HCEC 1CT (cell line): ENCODE measurements at regions not wholly inside any gene's neighbourhood (a gene's known extent, or its start where the extent isn't known, plus 50 kb on each side); places are given as distances from the start of the nearest gene placed in this dataset.

Source experiments
- DNase-seq: peaks from one replicate; pipeline ENCODE4 v3.0.0-alpha.2; 2017

DNA sequence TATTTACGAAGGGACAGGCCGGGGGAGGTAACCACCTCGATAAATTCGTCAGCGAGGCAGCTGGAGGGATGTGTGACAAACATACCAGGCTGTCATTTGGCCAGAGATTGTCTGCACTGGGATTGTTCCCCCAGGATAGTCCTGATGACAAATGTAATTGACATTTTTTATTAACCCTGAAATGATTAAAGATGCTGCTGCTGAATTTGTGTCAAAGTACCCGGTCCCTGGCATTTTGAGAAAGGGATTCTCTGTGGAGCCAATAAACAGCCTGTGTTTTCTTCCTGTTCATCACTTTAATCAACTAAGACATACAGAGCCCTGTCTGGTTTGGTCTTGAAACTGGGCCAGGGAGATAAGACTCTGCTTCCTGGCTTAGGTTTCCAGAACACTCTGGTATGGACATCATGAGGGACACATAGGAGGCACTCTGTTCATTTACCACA, 117.6 kb downstream of the SLC25A47 start:
- DNase-seq, result no peak

DNA sequence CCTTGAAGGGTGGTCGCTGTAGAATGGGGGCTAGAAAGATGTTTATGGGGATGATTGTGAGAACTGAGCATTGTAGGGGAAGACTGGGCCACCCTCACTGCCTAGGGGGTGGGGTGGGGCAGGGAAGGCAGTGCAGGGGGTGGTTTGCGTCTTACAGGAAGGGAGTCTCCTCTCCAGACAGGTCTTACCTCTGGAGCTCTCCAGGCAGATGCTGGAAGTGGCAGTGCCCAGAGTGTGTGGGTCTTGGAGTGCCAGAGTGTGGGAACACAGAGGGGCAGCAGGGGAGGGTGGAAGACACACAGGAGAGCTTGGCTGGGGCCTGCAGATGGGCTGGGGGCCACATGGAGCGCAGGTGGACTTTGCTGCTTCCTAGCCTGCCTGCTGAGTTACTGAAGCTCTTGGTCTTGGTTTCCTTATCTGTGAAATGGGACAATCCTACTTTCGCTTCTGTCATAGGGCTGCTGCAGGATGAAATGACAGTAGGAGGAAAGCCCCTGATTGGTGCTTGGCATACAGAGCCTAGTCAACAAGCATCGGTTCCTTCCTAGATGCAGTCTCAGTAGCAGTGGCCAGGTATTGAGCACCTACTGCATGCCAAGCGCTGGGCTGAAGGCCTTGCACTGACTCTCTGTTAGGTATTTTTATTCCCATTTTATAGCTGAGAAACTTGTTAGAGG, 118.3 kb downstream of the SLC25A47 start:
- DNase-seq, result no peak

DNA sequence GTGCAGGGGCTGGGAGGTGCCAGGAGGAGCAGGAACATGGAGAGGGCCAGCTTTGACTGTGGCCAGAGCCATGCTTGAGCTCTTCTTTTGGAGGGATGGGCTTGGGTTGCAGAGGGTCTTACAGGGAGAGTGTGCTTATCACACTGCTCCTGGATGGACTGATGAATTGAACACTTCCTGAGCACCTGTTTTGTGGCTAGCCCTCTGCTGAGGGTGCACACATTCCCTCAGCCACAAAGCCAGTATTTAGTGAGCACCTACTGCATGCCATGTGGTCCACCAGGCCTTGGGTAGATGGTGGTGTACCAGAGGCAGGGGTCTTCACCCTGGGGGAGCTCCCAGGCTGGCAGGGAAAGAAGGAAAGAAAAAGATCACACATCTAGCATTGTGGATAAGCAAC, 118.9 kb downstream of the SLC25A47 start:
- no peak for DNase-seq

DNA sequence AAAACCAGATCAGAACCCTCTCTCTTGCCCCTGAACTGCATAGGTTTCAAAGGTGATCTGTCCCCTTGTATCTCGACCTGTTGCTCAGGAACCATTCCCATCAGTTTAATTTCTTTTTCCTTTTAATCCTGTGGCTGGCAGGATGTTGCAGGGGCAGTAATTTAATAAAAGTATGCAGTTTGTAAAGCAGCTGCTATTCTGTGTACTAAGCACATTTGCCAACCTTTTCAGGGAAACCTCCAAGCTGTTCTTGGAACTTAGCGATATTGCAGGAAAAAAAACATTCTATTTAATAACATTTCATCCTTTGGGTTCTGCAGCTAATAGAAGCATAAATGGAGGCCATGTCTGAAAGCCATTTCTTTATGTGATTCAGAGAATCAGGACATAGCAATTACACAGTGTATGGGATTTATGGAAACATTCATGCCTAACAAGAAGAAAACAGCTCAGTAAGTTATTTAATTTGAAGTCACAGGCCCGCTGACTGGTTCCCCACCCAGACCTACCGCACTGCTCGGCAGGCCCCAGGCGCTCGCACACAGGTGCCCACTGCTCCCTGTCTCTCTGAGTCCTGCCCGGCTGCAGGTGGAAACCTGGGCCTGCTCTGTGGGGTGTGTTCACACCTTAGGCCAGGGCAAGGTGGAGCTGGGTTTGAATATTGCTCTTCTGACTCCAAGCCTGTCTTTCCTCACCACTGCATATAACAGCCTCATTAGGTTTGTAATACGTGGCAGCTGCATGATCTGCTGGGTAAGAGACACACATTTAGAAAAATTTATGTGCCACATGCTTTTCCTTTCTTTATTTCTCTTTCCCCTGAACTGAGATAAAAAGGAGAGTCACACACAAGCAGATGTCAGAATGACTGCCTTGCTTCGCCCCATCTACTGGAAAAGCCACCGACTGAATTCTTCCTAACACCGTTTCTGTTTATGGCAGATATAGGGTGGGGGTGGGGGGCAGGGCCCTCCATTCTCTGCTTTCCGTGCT, 119.7 kb downstream of the SLC25A47 start:
- DNase-seq, result no peak

DNA sequence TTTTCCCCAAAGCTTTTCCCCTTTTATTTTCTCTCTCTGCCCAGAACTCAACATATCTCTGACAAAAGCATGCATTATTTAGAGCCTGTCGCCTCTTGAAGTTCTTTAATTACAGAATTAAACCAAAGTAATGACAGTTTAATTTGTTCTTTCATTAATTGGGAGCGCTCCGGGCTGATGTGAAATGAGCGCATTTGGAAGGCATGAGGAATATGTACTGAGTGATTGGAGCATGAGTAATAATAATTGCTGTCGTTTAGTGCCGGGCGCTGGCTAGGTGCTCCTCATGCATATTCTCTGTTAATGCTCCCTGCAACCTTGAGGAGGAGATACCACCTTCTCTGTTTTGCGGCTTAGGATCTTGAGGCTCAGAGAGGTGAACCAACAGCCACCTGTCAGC, 120.5 kb downstream of the SLC25A47 start:
- peak; percentile 52 for DNase-seq

DNA sequence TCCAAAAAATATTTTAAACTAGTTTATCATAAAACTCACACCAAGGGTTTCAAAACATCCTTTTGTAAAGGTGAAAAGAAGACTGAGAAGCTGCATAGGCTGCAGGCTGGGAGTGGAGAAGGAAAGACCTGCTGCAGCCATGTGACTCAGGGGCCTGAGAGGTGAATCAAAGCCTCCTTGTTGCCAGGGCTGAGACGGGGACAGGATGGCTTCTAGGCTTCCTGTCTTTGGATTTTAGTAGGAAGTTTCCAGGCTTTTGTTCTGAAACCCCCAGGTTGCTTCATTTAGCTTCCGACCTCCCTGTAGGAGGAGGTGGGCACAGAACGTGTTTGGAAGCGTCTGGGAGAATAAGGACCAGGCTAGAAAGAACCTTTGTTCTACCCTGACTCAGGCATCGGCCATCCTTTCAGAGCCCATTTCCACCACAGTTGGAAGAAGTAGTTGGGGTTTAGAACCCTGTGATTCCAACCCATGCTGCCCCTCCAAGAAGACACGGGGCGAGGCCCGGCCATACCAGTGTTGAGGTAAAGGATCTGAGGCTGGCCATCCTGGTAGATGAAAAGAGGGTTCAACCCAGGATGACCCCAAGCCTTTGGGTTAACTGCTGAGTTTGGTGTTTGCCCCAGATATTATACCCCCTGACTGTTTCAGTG, 122.4 kb downstream of the SLC25A47 start:
- no peak for DNase-seq

DNA sequence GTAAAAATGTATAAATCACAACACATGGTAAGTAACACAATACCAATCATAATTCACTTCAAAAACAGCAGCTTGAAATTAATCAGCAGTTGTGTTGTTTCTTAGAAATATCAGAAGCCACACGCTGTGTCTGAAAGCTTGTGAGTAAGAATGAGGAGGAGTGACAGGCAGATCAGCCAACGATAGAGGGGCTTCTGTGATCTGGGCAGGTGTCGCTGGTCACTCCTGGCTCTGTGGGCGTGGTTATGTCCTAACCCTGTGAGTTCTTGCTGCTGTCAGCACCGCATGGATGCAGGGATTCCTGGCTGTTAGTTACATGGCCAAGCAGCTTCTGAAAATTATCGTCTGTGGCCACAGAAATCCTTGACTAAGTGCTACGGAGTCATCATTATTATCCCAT, 123.4 kb downstream of the SLC25A47 start:
- DNase-seq, result no peak

DNA sequence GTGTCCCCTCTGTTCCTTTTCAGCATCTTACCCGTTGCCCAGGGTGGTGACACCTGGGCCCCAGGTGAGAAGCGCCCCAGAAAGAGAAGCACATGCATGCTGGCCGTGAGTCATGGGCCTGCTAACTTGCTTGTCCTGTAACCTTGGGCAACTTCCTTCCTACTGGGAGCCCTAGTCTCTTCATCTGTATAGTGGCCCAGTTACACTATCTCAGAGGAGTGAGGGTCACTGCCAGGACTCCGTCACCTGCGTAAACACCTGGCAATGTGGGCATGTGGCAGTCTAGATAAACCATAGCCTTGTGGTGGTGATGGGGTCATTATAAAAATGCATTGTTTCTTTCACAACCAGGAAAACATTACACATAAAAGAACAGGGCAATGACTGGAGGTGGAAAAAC, 125.2 kb downstream of the SLC25A47 start:
- no peak for DNase-seq

DNA sequence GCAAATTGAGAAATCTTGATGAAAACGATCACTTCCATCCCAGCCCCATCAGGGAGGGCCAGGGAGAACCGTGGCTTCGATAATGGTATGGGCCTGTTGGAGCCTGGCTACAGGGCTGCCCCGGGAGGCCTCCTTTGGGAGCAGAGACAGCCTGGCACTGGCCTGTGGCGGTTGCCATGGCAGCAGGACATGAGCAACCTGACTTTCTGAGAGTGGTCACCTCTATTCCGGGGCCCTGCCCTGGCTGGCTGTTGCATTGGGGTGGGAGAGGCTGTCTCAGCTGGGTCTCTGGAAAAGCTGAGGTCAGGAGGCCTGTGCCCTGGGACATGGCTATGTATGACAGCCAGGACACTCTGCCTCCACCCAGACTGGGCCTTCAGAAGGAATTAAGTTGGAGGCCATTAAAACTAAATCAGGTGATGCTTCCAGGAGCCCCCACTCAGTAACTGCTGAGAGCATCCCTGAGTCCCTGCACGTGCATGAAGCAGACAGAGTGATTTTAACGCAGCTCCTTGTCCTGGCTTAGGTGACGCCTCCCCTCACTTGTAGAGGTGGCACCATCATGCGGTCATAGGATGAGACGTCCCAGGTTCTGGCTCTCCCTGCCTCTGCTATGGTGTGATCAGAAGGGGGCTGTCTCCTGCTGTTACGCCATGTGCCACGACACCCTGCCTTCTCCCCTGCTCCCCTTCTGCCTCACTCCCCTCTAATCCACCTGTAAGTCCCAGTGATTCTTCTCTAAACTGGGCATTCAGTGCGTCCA, 126.3 kb downstream of the SLC25A47 start:
- no peak for DNase-seq

DNA sequence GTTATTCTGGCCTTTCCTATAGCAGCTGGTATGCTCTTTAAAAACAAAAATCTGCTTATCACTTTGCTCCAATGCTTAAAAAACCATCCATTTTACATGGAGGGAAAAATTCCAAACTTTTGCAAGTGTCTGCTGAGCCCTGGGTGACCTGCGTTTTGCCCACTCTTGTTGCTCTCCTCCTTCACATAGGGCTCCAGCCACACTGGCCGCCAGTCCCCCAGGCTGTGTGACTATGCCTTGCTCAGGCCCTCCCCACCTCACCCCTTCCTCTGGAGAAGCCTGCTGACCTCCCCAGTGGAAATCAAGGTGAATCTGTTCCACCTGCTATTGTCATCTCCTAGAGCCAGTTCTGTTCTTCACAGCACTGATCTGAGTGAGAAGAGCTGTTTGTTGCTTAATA, 126.9 kb downstream of the SLC25A47 start:
- DNase-seq, result no peak

DNA sequence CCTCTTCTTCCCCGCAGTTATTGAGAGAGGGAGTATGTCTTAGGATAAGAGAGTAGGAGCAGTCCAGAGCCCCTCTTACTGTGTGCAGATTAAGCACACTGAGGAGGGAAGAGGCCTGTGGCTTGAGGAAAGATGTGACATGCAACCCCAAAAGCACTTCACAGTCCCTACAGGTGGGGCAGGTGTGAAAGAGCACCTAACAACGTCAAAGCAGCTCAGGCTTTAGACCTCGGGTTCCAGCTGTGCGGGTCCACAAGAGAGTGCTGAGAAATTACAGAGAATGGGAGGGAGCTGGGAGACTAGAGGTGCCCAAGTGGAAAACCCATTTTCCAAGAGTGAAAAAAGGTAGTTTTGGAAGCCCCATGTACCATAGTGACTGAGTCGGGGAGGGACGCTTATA, 127.6 kb downstream of the SLC25A47 start:
- no peak for DNase-seq

DNA sequence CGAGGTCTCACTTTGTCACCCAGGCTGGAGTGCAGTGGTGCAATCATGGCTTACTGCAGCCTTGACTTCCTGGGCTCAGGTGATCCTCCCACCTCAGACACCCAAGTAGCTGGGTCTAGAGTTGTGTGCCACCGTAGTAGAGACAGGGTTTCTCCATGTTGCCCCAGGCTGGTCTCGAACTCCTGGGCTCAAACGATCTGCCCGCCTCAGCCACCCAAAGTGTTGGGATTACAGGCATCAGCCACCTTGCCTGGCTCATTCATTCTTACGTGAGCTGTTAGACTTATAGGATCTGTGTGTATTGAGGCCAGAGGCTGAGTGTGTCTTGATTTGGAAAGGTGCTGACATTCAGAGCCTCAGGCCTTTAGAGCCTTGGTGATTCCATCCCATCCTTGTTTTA, 128.1 kb downstream of the SLC25A47 start:
- DNase-seq, result no peak

DNA sequence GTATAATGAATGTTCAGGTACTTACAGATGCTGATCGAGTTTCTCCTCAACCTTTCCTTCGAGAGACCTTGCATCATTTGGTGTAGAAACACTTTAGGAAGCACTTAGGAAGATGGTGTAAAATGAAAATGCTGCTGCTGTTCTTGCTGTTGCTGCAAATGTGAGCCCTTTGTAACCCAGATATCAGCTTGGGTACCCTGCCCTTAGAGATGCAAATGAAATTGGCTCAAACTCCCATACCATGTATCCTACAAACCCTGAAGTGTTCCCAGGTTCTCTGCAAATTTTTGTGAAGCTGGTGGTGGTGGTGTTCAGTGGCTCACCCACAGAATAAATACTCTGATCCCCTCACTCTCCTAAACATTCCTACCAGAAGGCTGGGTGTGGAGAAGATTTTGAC, 130.8 kb downstream of the SLC25A47 start:
- no peak for DNase-seq

DNA sequence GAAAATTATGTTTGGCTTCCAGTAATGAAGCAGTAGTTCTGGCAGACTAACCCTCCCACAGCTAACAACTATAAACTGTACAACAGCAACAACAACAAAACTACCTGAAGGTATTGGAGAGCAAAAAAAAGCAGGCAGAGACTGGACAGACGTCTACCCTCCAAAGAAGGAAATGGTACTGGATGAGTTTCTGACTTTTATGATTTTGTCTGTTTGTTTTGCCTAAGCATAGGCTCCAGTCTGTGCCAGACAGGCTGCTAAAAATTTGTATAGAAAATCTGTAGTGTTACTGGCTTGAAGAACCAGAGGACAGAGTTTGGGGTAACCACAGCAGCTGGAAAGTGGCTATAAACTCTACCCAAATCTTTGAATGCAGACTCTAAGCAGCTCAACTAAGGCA, 131.3 kb downstream of the SLC25A47 start:
- DNase-seq, result no peak

DNA sequence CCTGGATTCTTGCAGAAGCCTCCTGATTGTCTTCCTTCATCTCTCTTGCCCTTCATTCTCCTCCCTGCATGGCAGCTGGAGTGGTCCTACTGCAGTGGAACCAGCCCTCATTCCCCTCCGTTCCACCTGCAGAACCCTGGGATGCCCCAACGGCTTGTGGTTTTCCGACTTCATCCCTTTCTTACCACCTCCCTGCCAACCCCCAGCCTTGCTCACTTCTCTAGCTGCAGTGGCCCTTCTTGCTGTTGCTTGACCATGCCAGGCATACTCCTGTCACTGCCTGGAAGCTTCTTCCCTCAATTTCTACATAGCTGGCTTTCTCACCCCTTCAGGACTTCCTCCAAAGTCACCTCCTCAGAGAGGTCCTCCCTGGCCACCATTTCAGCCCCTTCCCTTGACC, 123.3 kb downstream of the BEGAIN start:
- DNase-seq, result no peak

DNA sequence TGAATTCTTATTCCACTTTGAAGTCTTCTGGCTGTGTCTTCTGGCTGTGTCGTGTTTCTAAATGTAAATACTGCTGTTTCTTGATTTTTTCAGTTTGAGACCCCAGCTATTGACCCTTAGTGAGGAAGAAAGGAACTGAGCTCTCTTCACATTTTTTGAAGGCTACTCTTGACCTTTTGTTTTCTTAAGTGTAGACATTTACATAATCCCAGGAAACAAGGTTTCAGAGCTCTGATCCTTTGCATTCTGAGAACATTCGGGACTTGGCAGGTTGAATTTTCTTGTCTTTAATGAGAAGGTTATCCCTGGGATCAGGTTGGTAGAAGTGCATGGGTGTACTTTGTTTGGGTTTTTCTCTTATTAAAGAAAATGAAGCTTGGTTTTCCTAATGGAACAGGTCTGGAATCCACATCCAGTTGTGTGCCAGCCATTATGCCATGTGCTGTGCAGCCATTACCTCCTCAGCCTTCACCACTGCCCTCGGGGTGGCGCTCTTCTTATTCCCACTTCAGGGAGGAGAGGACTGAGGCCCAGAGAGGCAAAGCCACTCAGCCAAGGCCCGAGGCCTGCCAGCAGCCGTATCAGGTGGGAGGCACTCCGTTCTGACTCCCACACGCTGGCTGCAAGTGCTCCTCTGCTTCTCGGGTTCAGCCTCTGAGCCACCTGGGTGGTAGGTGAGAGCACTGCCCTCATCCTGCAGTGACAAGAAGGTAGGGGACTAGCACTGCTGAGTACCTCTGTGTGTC, 120.9 kb downstream of the BEGAIN start:
- no peak for DNase-seq

DNA sequence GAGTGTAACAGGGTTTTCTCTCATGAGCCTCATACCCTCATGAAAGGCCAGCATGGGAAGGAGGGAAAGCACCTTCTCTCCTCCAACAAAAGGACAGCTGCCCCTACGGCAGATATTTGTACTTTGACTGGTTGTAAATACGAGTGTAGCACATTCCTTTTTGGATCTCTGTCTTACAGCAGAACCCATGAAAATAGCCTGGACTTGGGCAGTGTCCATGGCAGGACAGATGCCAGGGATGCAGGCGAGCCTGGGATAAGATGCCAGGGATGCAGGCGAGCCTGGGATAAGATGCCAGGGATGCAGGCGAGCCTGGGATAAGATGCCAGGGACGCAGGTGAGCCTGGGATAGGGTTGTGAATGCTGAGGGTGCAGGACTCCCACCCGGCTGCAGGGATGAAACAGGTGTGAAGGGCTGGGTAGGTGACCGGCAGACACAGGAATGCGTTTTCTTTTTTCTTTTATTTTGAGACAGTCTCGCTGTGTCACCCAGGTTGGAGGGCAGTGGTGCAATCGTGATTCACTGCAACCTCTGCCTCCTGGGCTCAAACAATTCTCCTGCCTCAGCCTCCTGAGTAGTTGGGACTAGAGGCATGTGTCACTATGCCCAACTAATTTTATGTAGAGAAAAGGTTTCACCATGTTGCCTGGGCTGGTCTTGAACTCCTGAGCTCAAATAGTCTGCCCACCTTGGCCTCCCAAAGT, 120.0 kb downstream of the BEGAIN start:
- no peak for DNase-seq

DNA sequence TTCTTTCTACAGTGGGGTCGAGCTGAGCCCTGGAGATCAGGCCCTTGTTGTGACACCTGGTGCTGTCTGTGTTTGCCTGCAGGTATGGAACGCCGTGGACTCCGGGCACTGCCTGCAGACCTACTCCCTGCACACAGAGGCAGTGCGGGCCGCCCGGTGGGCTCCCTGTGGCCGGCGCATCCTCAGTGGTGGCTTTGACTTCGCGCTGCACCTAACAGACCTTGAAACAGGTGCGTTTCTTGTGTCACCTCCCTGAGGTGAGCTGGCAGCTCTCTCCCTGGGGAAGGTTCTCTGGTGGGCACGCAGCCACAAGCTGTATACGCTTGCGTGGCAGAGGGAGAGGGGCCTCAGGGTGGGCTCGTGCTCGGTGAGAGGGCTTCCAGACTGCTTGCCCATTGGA, 119.3 kb downstream of the BEGAIN start:
- DNase-seq, result no peak

DNA sequence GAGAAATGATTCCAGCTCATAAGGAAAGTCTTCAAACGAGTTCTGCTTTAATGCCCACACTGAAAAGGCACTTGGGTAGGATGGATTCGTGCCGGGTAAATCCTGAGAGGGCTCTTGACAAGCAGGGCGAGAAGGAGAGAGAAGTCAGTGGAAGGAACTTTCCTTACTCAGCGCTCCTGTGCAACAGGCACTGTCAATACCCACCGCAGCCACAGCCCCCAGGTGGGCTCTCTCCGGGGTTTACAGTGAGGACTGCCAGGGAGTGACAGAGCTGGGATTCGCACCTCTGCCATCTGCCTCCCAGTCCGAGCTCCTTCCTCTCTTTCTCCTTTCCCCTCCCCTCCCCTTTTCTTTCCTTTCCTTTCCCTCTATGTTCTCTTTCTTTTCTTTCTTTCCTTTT, 118.7 kb downstream of the BEGAIN start:
- no peak for DNase-seq

DNA sequence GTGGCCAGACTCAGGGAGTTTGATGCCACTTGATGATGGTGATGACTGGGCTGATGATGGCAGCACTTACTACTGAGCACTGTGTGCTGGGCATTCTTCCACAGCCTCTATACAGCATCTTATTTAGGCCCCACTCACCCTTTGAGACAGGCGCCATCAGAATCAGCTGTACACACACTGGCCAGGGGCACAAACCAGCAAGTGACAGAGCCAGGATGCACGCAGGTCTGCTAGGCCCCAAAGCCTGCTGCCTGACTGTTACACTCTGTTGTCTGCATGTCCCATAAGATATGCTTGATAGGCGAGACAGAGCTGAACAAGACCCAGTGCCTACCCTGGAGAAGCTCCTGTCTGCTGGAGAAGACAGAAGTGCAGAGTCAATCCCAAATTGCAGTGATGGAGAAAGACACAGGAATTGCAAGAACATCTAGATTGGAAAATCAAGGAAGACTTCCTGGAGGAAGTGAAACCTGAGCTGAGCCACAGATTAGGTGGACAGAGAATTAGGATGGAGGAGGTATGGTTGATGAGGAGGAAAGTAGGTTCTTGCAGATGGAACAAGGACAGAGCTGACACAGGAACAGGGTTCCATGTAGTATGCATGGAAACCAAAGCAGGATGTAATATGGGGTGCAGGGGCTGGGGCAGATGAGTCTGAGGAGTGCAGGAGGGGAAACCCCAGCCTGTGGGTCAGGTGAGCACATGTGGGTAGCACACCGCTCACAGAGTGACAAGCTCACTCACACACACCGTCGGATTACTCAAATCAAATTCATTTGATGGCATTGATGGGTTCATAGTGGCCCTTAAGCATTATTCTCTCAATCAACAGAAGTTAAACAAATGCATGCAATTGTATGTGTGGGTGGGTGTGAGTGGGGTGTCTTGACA, 117.3 kb downstream of the BEGAIN start:
- DNase-seq, result no peak

DNA sequence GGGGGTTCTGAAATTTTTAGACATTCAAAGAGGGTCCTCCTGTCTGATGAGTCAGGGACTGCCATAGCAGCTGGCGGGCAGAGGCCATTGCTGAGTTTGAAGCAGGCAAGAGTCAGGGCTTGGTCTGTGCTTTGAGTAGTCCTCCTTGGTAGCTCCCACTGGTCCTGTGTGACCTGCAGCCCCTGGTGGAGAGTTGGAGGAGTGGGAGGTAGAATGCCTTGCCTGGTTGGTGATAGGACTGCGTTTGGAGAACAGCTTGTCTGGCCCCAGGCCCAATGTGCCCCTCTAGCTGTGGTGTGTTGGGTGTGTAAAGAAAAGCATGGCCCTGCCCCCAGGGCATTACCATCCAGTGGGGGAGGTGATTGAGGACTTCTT, 116.7 kb downstream of the BEGAIN start:
- no peak for DNase-seq
